Gastrocnemius medialis (tissue), 4 donors: ENCODE measurements at regions not wholly inside any gene's neighbourhood (a gene's known extent, or its start where the extent isn't known, plus 50 kb on each side); places are given as distances from the start of the nearest gene placed in this dataset.

Experiments used
- POLR2A ChIP-seq, 2 donors: fragments of 450-650 bp; IDR thresholded peaks; one replicate each; pipeline ENCODE4 v1.6.1; 2017; ENCODE audit warnings: antibody characterized with exemption in 2 of 2, mild to moderate bottlenecking in 2 of 2, moderate library complexity in 2 of 2
- TF ChIP-seq, protein P1 (sequence below), 5 experiments: fragments of 450-650 bp in 3 of 5; fragments of 200-600 bp in 2 of 5; sonication (generic) in 2 of 5; IDR thresholded peaks in 4 of 5; conservative IDR thresholded peaks in 1 of 5; 1 replicate in 4 of 5; 2 replicates in 1 of 5; pipeline ENCODE4 v1.5.1; 2016 to 2019; ENCODE audit warnings: antibody characterized with exemption in 5 of 5, mild to moderate bottlenecking in 3 of 5, moderate library complexity in 3 of 5

DNA sequence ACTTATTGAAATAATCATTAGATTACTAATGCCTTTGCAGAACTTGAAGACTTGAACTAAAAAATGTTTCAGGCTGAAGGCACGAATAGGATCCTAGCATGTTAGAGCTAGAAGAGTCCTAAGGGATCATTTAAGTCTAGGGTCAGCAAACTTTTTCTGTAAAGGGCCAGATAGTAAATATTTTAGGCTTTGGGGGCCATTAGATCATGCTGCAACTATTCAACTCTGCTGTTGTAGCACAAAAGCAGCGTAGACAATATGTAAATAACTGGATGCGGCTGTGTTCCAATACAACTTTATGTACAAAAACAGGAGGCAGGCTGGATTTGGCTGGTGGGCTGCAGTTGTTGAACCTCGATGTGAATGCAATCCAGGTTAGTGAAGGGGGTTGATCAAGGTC is 221.7 kb downstream of the ATP23 start:
- TF ChIP-seq, protein P1, sequence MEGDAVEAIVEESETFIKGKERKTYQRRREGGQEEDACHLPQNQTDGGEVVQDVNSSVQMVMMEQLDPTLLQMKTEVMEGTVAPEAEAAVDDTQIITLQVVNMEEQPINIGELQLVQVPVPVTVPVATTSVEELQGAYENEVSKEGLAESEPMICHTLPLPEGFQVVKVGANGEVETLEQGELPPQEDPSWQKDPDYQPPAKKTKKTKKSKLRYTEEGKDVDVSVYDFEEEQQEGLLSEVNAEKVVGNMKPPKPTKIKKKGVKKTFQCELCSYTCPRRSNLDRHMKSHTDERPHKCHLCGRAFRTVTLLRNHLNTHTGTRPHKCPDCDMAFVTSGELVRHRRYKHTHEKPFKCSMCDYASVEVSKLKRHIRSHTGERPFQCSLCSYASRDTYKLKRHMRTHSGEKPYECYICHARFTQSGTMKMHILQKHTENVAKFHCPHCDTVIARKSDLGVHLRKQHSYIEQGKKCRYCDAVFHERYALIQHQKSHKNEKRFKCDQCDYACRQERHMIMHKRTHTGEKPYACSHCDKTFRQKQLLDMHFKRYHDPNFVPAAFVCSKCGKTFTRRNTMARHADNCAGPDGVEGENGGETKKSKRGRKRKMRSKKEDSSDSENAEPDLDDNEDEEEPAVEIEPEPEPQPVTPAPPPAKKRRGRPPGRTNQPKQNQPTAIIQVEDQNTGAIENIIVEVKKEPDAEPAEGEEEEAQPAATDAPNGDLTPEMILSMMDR (IDR thresholded peaks at IDR 0.05 in 4 of 5, conservative IDR thresholded peaks at IDR 0.05 in 1 of 5) = no peak
- TF ChIP-seq POLR2A (IDR thresholded peaks at IDR 0.05) = no peak
